GM21381 (cell line): ENCODE measurements at regions not wholly inside any gene's neighbourhood (a gene's known extent, or its start where the extent isn't known, plus 50 kb on each side); places are given as distances from the start of the nearest gene placed in this dataset.

Experiments
- ATAC-seq: cut with Tn5 transposase; IDR thresholded peaks from one replicate; pipeline ENCODE4 v1.9.1; 2021; ENCODE audit warnings: mild to moderate bottlenecking, moderate library complexity; ENCODE audit not compliant: unreplicated experiment

DNA sequence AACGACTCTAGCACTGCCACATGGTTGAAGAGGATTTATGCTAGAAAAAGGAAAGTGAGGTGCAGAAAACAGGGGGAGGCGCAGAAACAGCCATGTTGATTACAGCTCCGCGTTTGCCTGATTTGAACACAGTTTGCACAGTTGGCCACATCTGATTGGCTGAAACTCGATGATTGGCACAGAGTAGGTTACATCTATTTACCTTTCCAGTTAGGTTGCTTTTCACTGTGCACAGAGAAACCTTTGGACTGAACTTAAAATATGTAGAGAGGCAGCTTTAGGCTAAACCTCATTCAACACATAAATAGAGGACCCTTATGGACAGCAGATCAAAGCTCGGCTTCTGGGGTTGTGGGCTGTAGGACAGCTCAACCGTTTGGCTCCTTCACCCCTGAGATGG is 153.7 kb upstream of the APCDD1 start:
- ATAC-seq: no peak

GRCh38 chr18:10301831-10302483 is 152.5 kb upstream of the APCDD1 start:
- ATAC-seq: no peak

GRCh38 chr18:10303171-10303570 is 151.3 kb upstream of the APCDD1 start:
- ATAC-seq: no peak

DNA sequence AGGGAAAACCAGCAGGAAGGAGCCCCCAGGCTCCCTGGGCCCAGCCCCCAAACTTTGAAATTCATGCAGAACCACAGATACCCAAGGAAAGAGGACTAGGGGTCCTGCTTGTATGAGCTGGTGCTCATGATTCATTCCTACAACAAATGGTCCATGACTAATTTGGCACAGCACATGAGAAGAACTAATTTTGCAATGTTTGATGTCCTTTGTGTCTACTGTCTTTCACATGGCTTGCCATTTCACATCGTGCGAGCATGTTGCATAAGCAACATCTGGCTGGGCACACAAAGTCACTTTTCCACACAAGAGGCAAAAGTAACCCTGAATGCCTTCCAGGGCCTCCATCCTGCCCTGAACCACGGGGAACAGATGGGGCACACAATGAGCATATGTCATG is 149.6 kb upstream of the APCDD1 start:
- ATAC-seq: no peak

DNA sequence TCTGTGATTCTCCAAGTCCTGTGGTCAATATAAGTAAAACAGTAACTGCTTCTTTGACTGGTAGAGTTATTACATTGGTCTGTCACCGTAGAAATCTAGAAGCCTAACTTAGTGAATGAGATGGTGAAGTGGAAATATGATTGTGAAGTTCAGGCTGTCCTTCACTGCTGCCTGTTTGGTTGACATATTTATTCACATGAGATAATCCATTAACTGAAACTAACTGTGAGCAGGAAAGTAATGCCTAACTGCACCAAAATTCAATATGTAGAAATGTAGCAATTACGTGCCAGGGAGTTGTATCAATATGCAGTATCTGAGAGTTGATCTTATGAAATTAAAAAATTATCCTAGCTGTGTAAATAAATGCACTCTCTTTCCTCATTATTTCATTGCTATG is 147.7 kb upstream of the APCDD1 start:
- ATAC-seq: no peak

DNA sequence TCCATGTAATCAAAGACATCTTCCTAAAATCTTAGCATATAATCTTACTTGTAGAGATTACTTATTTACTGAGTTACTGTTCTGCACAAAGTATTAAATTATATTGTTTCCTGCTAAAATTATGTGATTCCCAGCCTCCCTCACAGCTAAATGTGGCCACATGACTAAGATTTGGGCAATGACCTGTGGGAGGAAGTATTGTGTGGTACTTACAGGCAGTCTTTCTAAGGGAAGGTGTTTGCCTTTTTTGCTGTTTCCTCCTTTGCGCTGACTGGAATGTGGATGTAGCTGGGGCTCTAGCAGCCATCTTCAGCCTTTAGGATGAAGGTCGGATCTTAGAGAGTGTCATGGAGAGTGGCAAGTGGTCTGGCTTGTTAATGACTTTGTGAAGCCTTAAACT is 146.3 kb upstream of the APCDD1 start:
- ATAC-seq: no peak

DNA sequence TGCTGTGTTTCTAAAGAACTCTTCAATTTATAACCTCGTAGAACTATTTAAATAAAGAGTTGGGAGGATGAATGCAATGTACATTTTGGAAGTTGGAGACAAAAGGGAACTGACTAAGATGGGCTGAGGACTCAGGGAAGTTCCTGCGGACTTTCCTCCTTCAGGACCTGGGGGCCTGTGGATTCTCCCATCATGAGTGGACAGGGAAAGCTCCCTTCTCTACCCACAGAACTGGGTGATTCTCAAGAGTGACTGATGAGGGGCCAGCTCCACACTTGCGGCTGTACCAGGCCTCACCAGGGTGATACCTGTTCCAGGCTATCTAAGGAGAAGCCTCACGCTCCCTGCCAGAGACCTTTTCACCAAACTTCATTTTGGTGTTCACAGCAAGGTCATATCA is 143.8 kb upstream of the APCDD1 start:
- no peak for ATAC-seq

DNA sequence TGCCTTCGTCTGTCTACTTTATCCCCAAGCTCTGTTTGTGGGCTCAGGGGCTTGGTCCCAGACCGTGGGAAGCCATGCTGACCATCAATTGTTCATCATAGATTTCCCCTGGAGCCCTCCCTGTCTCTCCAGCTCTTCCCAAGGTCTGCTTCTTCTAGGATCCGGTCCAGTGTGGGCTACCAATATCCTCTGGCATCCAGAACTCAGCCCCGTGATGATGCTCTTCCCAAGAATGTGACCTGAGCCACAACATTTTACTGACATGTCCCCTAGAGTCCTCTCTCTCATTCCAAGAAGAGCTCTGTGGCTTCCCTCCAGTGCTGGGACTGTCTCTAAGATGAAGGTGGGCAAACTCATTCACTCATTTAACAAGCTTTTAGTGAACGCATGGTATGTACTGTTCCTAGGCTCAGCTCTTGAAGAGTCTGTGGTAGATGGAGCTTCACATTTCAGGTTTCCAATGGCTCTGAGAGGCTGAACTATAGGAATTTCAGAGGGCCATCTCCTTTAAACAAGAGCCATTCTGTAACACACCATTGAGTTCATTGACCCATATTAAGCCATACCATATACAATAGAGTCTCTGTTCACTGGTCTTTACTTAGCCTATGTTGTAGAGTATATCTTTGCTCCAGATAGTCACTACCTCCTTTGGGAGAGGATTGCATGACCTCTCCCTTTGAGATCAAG is 142.0 kb upstream of the APCDD1 start:
- no peak for ATAC-seq

- no peak for ATAC-seq
These were observed 141.5 kb upstream of the APCDD1 start for GRCh38 chr18:10313016-10313342.

DNA sequence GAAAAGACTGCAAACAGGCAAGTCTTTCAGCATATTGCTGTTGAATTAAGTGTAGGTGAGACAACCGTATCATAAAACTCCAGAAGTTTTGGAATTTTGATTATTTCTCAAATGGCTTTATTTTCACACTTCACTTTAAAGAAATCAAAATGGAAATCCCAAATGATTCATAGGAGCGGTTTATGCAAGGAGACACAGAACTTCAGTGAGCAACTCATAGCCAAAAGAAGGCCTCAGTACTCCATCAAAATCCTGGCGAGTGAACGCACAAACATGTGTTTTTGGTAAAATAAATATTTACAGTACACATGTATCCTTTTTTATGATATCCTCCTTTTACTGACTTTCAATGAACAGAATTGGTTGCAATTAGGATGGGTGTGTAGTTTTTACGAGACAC is 140.4 kb upstream of the APCDD1 start:
- no peak for ATAC-seq

- no peak for ATAC-seq
These were observed 138.9 kb upstream of the APCDD1 start for GRCh38 chr18:10315522-10315921.

- ATAC-seq: no peak
These were observed 137.7 kb upstream of the APCDD1 start for GRCh38 chr18:10316778-10317177.

DNA sequence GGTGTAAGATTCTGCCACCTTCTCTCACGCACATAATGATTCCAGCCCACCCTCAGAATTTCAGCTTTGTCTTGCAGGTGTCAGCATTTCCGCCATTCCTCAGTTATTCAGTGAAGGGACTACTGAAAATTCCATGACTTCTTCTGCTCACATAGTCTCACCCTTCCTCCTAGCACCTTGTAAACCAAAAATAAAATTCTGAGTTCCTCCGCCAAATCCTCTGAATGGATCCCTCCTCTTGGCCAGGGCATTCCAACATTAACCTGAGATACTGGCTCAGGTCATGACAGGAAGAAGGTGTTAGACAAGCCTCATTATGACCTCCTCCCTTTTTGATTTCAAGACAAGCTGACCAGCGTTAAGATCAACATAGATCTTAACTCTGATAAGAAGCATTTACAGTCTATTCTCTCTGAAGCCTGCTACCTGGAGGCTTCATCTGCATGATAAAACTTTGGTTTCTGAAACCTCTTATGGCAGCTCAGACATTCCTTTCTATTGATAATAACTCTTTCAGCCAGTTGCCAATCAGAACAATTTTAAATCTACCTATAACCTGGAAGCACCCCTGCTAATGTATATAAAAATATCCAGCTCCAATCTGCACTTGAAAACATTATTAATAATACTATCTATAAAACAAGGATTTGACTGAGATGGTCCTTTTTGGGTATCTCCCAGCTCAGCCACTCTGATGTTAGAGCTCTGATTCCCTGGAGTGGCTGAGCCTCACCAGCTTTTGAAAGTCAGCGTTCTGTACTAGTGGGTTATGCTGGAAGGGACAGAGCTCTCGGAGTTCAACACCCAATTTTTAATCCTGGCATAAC is 136.4 kb upstream of the APCDD1 start:
- no peak for ATAC-seq

DNA sequence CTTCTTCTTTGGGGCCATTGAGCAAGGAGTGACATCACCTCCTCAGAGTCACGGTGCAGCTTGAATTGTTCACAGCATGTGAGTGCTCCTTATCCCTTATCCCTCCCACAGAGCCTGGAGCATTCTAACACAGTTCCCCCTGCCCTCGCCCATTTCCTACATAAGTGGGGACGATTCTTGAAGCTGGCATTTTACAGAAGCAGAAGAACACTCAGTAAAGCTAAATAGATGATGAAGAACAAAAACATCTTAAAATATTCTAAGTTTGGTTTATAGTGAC is 135.8 kb upstream of the APCDD1 start:
- no peak for ATAC-seq

GRCh38 chr18:10319026-10319425 is 135.4 kb upstream of the APCDD1 start:
- no peak for ATAC-seq

GRCh38 chr18:10319914-10320600 is 134.4 kb upstream of the APCDD1 start:
- ATAC-seq: no peak

- ATAC-seq: no peak
These were observed 133.6 kb upstream of the APCDD1 start for GRCh38 chr18:10320791-10321190.

DNA sequence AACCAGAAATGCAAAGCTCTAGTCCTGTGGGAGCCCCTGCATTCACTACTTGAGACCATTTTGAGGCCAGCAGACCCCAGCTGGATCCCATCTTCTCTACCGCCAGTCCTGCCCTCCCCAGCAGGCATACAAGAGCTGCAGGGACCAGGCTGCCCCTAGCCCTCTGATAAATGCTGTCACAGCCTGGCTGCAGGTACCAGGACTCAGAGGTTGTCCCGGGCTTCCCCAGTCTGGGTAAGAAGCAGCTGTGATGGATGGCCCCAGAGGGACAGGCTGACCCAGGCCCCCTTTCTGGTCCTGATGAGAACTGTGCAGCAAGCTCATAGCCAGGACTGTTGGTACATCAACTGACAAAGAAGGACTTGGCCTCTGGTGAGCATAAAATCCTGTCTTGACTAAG is 132.9 kb upstream of the APCDD1 start:
- no peak for ATAC-seq

- no peak for ATAC-seq
These were observed 132.4 kb upstream of the APCDD1 start for GRCh38 chr18:10322004-10322403.

- ATAC-seq: no peak
These were observed 132.0 kb upstream of the APCDD1 start for GRCh38 chr18:10322435-10322834.

DNA sequence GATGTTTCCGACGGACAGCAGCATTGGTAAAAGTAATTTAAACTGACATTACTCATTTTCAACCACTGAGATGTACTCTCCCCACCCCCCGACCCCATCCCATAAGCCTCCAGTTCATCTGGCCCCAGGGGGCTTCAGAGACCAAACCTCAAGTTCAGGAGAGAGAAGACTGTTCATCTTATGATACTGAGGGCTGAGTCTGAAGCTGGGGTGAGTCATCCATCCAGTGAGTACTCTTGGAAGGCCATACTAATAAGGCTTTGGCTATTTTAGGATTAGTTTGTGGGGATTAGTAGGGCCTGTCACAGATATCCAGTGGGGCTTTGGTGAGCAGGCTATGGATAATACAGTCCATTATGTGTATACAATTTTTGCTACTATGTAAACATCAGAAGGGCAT is 125.3 kb upstream of the APCDD1 start:
- ATAC-seq: no peak

GRCh38 chr18:10330428-10330827 is 124.0 kb upstream of the APCDD1 start:
- ATAC-seq: no peak
